Mesodermal cell (in vitro differentiated cells): ENCODE measurements at regions not wholly inside any gene's neighbourhood (a gene's known extent, or its start where the extent isn't known, plus 50 kb on each side); places are given as distances from the start of the nearest gene placed in this dataset.

ENCODE experiments used
- H3K27ac ChIP-seq: 2 replicates; pipeline ENCODE4 v1.7.0; 2013; ENCODE audit warnings: mild to moderate bottlenecking, low read depth, low read length, moderate library complexity; ENCODE audit not compliant: severe bottlenecking
- H3K36me3 ChIP-seq: 2 replicates; pipeline ENCODE4 v1.7.1; 2013; ENCODE audit warnings: mild to moderate bottlenecking, low read length, moderate library complexity; ENCODE audit not compliant: control insufficient read depth, insufficient read depth
- H3K4me1 ChIP-seq: one replicate; pipeline ENCODE4 v1.7.1; 2013; ENCODE audit warnings: mild to moderate bottlenecking, low read length; ENCODE audit not compliant: insufficient read depth, control insufficient read depth, poor library complexity, severe bottlenecking
- H3K4me3 ChIP-seq: 2 replicates; pipeline ENCODE4 v1.7.0; 2013; ENCODE audit warnings: low read length, control low read depth, mild to moderate bottlenecking; ENCODE audit not compliant: insufficient read depth, poor library complexity, severe bottlenecking; ENCODE audit errors: extremely low read depth
- H3K9me3 ChIP-seq: 2 replicates; pipeline ENCODE4 v1.7.1; 2013; ENCODE audit warnings: mild to moderate bottlenecking, low read length, moderate library complexity; ENCODE audit not compliant: control insufficient read depth
- whole genome bisulfite sequencing, 2 experiments: methylation state at CpG; one replicate each; pipeline ENCODE4 v1.1.5; 2013; ENCODE audit warnings: missing lambda C conversion rate in 2 of 2; ENCODE audit not compliant: insufficient coverage in 2 of 2; 5-methylcytosine and 5-hydroxymethylcytosine counted together

DNA sequence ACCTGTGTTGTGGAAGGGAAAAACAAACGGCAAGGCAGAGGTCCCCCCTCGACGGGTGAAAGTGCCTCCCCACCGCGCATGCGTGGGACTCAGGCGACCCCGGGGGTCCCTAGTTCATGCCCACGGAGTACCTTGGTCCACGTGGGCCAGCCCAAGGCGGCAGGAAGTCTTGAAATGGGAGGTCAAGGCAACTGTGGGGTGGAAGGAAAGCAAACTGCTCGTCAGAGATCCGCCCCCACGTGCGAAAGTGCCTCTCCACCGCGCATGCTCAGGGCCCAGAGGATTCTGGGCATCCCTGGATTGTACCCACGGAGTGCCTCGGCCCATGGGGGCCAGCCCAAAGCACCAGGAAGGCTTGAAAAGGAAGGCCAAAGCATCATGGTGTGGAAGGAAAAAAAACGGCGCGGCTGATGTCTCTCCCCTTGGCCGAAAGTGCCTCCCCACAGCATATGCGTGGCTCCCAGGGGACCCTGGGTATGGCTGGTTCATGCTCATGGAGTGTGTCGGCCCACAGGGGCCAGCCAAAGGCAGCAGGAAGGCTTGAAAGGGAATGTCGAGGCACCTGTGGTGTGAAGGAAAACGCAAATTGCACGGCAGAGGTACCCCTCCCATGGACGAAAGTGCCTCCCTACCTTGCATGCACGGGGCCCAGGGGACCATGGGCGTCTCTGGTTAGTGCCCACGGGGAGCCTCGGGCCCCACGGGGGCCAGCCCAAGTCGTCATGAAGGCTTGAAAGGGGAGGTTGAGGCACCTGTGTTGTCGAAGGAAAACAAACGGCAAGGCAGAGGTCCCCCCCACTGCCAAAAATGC lies 369.7 kb downstream of the ALG10 start:
- Histone ChIP-seq H3K36me3 (no peaks in the 10 kb centered on the region), H3K9me3 (peaks cover 53% of the 10 kb centered on the region), H3K4me3 (no peak overlapping the region), H3K4me1 (no peaks in the 10 kb centered on the region), H3K27ac (no peak overlapping the region)
- WGBS, 2 experiments: 68 to 75% methylated on average over 29 to 36 of the region's 37 CpGs

- Histone ChIP-seq H3K4me1 (no peaks in the 10 kb centered on the region), H3K27ac (no peak overlapping the region), H3K36me3 (no peaks in the 10 kb centered on the region), H3K4me3 (no peak overlapping the region), H3K9me3 (peaks cover 53% of the 10 kb centered on the region)
- WGBS, 2 experiments: 76 to 77% methylated on average over 5 to 14 of the region's 14 CpGs
These were observed 370.4 kb downstream of the ALG10 start for GRCh38 chr12:34392741-34393085.

- Histone ChIP-seq H3K4me3 (no peak overlapping the region), H3K9me3 (peaks cover 55% of the 10 kb centered on the region), H3K36me3 (no peaks in the 10 kb centered on the region), H3K4me1 (no peaks in the 10 kb centered on the region), H3K27ac (no peak overlapping the region)
- 71 to 74% methylated on average over 35 of the region's 35 CpGs for WGBS, 2 experiments
These were observed 371.0 kb downstream of the ALG10 start for GRCh38 chr12:34393086-34393820.

DNA sequence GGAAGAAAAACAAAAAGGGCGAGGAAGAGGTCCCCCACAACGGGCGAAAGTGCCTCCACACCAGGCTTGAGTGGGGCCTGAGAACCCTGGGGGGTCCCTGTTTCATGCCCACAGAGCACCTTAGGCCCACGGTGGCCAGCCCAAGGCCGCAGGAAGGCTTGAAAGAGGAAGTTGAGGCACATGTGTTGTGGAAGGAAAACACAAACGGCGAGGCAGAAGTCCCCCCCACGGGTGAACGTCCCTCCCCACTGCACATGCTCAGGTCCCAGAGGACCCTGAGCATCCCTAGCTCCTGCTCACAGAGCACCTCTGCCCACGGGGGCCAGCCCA lies 371.5 kb downstream of the ALG10 start:
- WGBS, 2 experiments: 63 to 70% methylated on average over 3 to 6 of the region's 10 CpGs
- H3K36me3 ChIP-seq: no peaks in the 10 kb centered on the region
- H3K9me3 ChIP-seq: peaks cover 61% of the 10 kb centered on the region
- H3K27ac ChIP-seq: no peak overlapping the region
- no peaks in the 10 kb centered on the region for H3K4me1 ChIP-seq
- H3K4me3 ChIP-seq: no peak overlapping the region

DNA sequence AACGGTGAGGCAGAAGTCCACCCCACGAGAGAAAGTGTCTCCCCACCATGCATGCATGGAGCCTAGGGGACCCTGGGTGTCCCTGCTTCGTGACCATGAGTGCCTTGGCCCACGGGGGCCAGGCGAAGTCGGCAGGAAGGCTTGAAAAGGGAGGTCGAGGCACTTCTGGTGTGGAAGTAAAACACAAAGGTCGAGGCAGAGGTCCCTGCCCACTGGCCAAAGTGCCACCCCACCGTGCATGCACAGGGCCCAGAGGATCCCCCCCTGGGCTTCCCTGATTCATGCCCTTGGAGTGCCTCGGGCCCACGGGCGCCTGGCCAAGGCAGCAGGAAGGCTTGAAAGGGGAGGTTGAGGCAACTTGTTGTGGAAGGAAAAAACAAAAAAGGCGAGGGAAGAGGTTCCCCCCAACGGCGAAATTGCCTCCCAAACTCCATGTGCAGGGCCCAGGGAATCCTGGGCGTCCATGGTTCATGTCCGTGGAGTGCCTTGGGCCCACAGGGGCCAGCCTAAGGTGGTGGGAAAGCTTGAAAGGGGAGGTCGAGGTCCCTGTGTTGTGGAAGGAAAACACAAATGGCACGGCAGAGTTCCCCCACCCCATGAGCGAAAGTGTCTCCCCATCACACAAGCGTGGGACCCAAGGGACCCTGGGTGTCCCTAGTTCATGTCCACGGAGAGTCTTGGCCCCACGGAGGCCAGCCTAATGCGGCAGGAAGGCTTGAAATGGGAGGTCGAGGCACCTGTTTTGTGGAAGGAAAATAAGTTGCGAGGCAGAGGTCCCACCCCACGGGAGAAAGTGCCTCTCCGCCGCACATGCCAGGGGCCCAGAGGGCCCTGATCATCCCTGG lies 372.1 kb downstream of the ALG10 start:
- Histone ChIP-seq H3K4me3 (no peak overlapping the region), H3K4me1 (no peaks in the 10 kb centered on the region), H3K36me3 (no peaks in the 10 kb centered on the region), H3K27ac (no peak overlapping the region), H3K9me3 (peaks cover 62% of the 10 kb centered on the region)
- WGBS, 2 experiments: 62 to 65% methylated on average over 26 to 29 of the region's 29 CpGs

GRCh38 chr12:34395056-34396005 lies 373.0 kb downstream of the ALG10 start:
- Histone ChIP-seq H3K9me3 (peaks cover 71% of the 10 kb centered on the region), H3K36me3 (no peaks in the 10 kb centered on the region), H3K4me3 (no peak overlapping the region), H3K4me1 (no peaks in the 10 kb centered on the region), H3K27ac (no peak overlapping the region)
- WGBS, 2 experiments: 64 to 70% methylated on average over 23 to 24 of the region's 28 CpGs

DNA sequence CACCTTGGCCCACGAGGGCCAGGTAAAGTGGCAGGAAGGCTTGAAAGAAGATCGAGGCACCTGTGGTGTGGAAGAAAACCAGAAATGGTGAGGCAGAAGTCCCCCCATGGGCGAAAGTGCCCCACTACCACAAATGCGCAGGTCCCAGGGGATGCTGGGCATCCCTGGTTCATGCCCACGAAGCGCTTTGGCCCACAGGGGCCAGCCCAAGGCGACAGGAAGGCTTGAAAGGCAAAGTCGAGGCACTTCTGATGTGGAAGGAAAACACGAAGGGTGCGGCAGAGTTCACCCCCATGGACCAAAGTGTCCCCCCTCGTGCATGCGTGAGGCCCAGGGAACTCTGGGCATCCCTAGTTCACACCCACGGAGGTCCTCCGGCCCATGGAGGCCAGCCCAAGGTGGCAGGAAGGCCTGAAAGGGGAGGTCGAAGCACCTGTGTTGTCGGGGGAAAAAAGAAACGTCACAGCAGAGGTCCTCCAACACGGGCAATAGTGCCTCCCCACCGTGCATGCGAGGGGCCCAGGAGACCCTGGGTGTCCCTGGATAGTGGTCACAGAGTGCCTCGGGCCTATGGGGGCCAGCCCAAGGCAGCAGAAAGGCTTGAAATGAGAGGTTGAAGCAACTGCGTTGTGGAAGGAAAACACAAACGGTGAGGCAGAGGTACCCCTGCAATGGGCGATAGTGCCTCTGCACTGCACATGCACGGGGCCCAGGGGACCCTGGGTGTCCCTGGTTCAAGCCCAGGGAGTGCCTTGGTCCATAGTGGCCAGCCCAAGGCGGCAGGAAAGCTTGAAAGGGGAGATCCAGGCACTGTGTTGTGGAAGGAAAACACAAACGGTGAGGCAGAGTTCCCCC lies 373.9 kb downstream of the ALG10 start:
- no peaks in the 10 kb centered on the region for H3K36me3 ChIP-seq
- H3K27ac ChIP-seq: no peak overlapping the region
- H3K4me3 ChIP-seq: no peak overlapping the region
- peaks cover 72% of the 10 kb centered on the region for H3K9me3 ChIP-seq
- WGBS, 2 experiments: 57 to 59% methylated on average over 26 to 27 of the region's 27 CpGs
- H3K4me1 ChIP-seq: no peaks in the 10 kb centered on the region

GRCh38 chr12:34396861-34397590 lies 374.7 kb downstream of the ALG10 start:
- Histone ChIP-seq H3K4me3 (no peak overlapping the region), H3K36me3 (no peaks in the 10 kb centered on the region), H3K9me3 (peaks cover 68% of the 10 kb centered on the region), H3K27ac (no peak overlapping the region), H3K4me1 (no peaks in the 10 kb centered on the region)
- WGBS, 2 experiments: 57 to 60% methylated on average over 15 of the region's 20 CpGs
